Thyroid gland (tissue), 4 donors: ENCODE measurements at regions not wholly inside any gene's neighbourhood (a gene's known extent, or its start where the extent isn't known, plus 50 kb on each side); places are given as distances from the start of the nearest gene placed in this dataset.

ENCODE experiments used
- CTCF ChIP-seq, 6 experiments: fragments of 200-600 bp in 3 of 6; fragments of 450-650 bp in 3 of 6; sonication (generic) in 3 of 6; IDR thresholded peaks; one replicate each; pipeline ENCODE4 v1.5.1; 2016 to 2019; ENCODE audit warnings: antibody characterized with exemption in 6 of 6, mild to moderate bottlenecking in 2 of 6, inconsistent platforms in 1 of 6, moderate library complexity in 1 of 6
- POLR2A ChIP-seq, 2 donors: fragments of 450-650 bp; IDR thresholded peaks; one replicate each; pipeline ENCODE4 v1.6.1; 2017; ENCODE audit warnings: antibody characterized with exemption in 2 of 2, mild to moderate bottlenecking in 2 of 2, moderate library complexity in 1 of 2

GRCh38 chr5:99068944-99069650, 140.3 kb upstream of the CHD1 start:
- TF ChIP-seq CTCF (IDR thresholded peaks at IDR 0.05) (no peak), POLR2A (IDR thresholded peaks at IDR 0.05) (no peak)
